Muscle of leg (tissue), 3 donors: ENCODE measurements at regions not wholly inside any gene's neighbourhood (a gene's known extent, or its start where the extent isn't known, plus 50 kb on each side); places are given as distances from the start of the nearest gene placed in this dataset.
A peak's percentile ranks its signal among the peaks of the same experiment; 100 is the strongest.

Experiments
- DNase-seq: peaks from one replicate; pipeline ENCODE4 v3.0.0; 2013
- H3K27ac ChIP-seq: one replicate; pipeline ENCODE4 v1.5.1; 2013; ENCODE audit warnings: mild to moderate bottlenecking, low read length, control low read depth
- H3K27me3 ChIP-seq: one replicate; pipeline ENCODE4 v1.6.1; 2013; ENCODE audit warnings: low read length; ENCODE audit not compliant: control insufficient read depth, insufficient read depth
- H3K36me3 ChIP-seq: one replicate; pipeline ENCODE4 v1.6.1; 2013; ENCODE audit warnings: low read length; ENCODE audit not compliant: control insufficient read depth, insufficient read depth
- H3K4me1 ChIP-seq: one replicate; pipeline ENCODE4 v1.6.1; 2013; ENCODE audit warnings: low read length; ENCODE audit not compliant: control insufficient read depth, insufficient read depth
- H3K4me3 ChIP-seq: one replicate; pipeline ENCODE4 v1.5.1; 2013; ENCODE audit warnings: low read length, control low read depth
- H3K9me3 ChIP-seq: replicated peaks from 2 replicates; pipeline ENCODE4 v1.6.1; 2013; ENCODE audit warnings: low read depth, low read length; ENCODE audit not compliant: control insufficient read depth
- WGBS: methylation state at CpG from one replicate; pipeline ENCODE4 v1.1.5; 2013; ENCODE audit warnings: missing lambda C conversion rate; ENCODE audit not compliant: insufficient coverage; 5-methylcytosine and 5-hydroxymethylcytosine counted together

GRCh38 chr14:98896449-98896848, 375.5 kb downstream of the BCL11B start:
- H3K27me3 ChIP-seq = peaks cover 7% of the 10 kb centered on the region

GRCh38 chr14:98897605-98898309, 374.2 kb downstream of the BCL11B start:
- 91% methylated on average over 5 of the region's 7 CpGs for WGBS
- Histone ChIP-seq H3K27ac (no peak overlapping the region), H3K4me3 (no peak overlapping the region), H3K27me3 (peaks cover 7% of the 10 kb centered on the region), H3K4me1 (no peaks in the 10 kb centered on the region), H3K36me3 (no peaks in the 10 kb centered on the region), H3K9me3 (no peaks in the 10 kb centered on the region)
- DNase-seq = no peak

More at GRCh38 chr14:98896449-98896848, 375.5 kb downstream of the BCL11B start:
- H3K9me3 ChIP-seq = no peaks in the 10 kb centered on the region
- H3K27ac ChIP-seq = no peak overlapping the region
- no peak for DNase-seq
- H3K4me1 ChIP-seq = no peaks in the 10 kb centered on the region
- WGBS = no CpG with 5 or more reads among the region's 5 CpGs
- H3K36me3 ChIP-seq = no peaks in the 10 kb centered on the region
- H3K4me3 ChIP-seq = no peak overlapping the region

GRCh38 chr14:98899441-98899840, 372.6 kb downstream of the BCL11B start:
- Histone ChIP-seq H3K27ac (no peak overlapping the region), H3K36me3 (no peaks in the 10 kb centered on the region), H3K27me3 (peaks cover 7% of the 10 kb centered on the region), H3K4me1 (no peaks in the 10 kb centered on the region), H3K4me3 (no peak overlapping the region), H3K9me3 (no peaks in the 10 kb centered on the region)
- 59% methylated on average over 4 of the region's 9 CpGs for whole genome bisulfite sequencing
- DNase-seq = no peak

GRCh38 chr14:98900236-98900635, 371.8 kb downstream of the BCL11B start:
- no peak overlapping the region for H3K4me3 ChIP-seq
- no peaks in the 10 kb centered on the region for H3K4me1 ChIP-seq
- DNase-seq = no peak
- H3K9me3 ChIP-seq = no peaks in the 10 kb centered on the region
- peaks cover 5% of the 10 kb centered on the region for H3K27me3 ChIP-seq
- no peak overlapping the region for H3K27ac ChIP-seq
- 90% methylated on average over 14 of the region's 15 CpGs for WGBS
- no peaks in the 10 kb centered on the region for H3K36me3 ChIP-seq

GRCh38 chr14:98900798-98901197, 371.2 kb downstream of the BCL11B start:
- no peaks in the 10 kb centered on the region for H3K4me1 ChIP-seq
- no peak overlapping the region for H3K4me3 ChIP-seq
- H3K27ac ChIP-seq = no peak overlapping the region
- no peak for DNase-seq
- H3K27me3 ChIP-seq = peaks cover 5% of the 10 kb centered on the region
- WGBS = 50% methylated on average over 4 of the region's 4 CpGs
- no peaks in the 10 kb centered on the region for H3K9me3 ChIP-seq
- no peaks in the 10 kb centered on the region for H3K36me3 ChIP-seq

- Histone ChIP-seq H3K9me3 (no peaks in the 10 kb centered on the region), H3K27ac (no peak overlapping the region), H3K36me3 (no peaks in the 10 kb centered on the region), H3K4me3 (no peak overlapping the region), H3K4me1 (peaks cover 7% of the 10 kb centered on the region), H3K27me3 (peaks cover 6% of the 10 kb centered on the region)
- WGBS = 82% methylated on average over 7 of the region's 16 CpGs
- DNase-seq = no peak
These were observed 370.3 kb downstream of the BCL11B start for GRCh38 chr14:98901511-98902205.

GRCh38 chr14:98903371-98903770, 368.6 kb downstream of the BCL11B start:
- WGBS = 88% methylated on average over 1 of the region's 2 CpGs
- H3K27ac ChIP-seq = no peak overlapping the region
- H3K4me1 ChIP-seq = peaks cover 24% of the 10 kb centered on the region
- H3K9me3 ChIP-seq = no peaks in the 10 kb centered on the region
- peaks cover 10% of the 10 kb centered on the region for H3K27me3 ChIP-seq
- no peaks in the 10 kb centered on the region for H3K36me3 ChIP-seq
- no peak for DNase-seq
- H3K4me3 ChIP-seq = no peak overlapping the region

GRCh38 chr14:98904677-98905076, 367.3 kb downstream of the BCL11B start:
- no peak for DNase-seq

GRCh38 chr14:98906123-98906995, 365.6 kb downstream of the BCL11B start:
- peaks cover 5% of the 10 kb centered on the region for H3K27me3 ChIP-seq
- WGBS = 18% methylated on average over 4 of the region's 17 CpGs
- no peak overlapping the region for H3K27ac ChIP-seq
- peaks cover 43% of the 10 kb centered on the region for H3K4me1 ChIP-seq
- no peaks in the 10 kb centered on the region for H3K9me3 ChIP-seq
- DNase-seq = peak; percentile 64
- no peak overlapping the region for H3K4me3 ChIP-seq
- H3K36me3 ChIP-seq = no peaks in the 10 kb centered on the region

More at GRCh38 chr14:98904677-98905076, 367.3 kb downstream of the BCL11B start:
- H3K27ac ChIP-seq = no peak overlapping the region
- WGBS = 80% methylated on average over 1 of the region's 3 CpGs
- H3K4me3 ChIP-seq = no peak overlapping the region
- no peaks in the 10 kb centered on the region for H3K36me3 ChIP-seq
- H3K9me3 ChIP-seq = no peaks in the 10 kb centered on the region
- peaks cover 32% of the 10 kb centered on the region for H3K4me1 ChIP-seq
- peaks cover 6% of the 10 kb centered on the region for H3K27me3 ChIP-seq

GRCh38 chr14:98907271-98907670, 364.7 kb downstream of the BCL11B start:
- Histone ChIP-seq H3K4me1 (peaks cover 43% of the 10 kb centered on the region), H3K27ac (peak overlapping the region; percentile 21), H3K36me3 (no peaks in the 10 kb centered on the region), H3K9me3 (no peaks in the 10 kb centered on the region), H3K27me3 (peaks cover 5% of the 10 kb centered on the region), H3K4me3 (no peak overlapping the region)
- WGBS = 65% methylated on average over 3 of the region's 5 CpGs
- DNase-seq = no peak
